A549 (cell line): ENCODE measurements at regions not wholly inside any gene's neighbourhood (a gene's known extent, or its start where the extent isn't known, plus 50 kb on each side); places are given as distances from the start of the nearest gene placed in this dataset.

Source experiments
- ATAC-seq, 2 experiments: fragments of 200-7000 bp in 1 of 2; fragments of >200 bp in 1 of 2; cut with Nextera tagmentation in 1 of 2; cut with Tn5 transposase in 1 of 2; 3 replicates each; pipeline versions ENCODE4 v1.8.0 to v1.9.1; 2018 to 2020; ENCODE audit warnings: mild to moderate bottlenecking in 1 of 2, moderate library complexity in 1 of 2
- CTCF ChIA-PET: fragments of 300-600 bp; sonication (Branson Sonifier 250); formaldehyde crosslinking; extraction: SDS; loops from one replicate; lab custom pipeline; 2021; ENCODE audit warnings: antibody characterized with exemption, inconsistent platforms; lab: Yijun Ruan, JAX
- POLR2A ChIA-PET: fragments of 350-600 bp; formaldehyde crosslinking; extraction: SDS; loops from one replicate; lab custom pipeline; 2021; ENCODE audit warnings: antibody characterized with exemption, inconsistent platforms; lab: Yijun Ruan, JAX
- DNase-seq, 2 experiments: peaks; one replicate each; pipeline versions ENCODE4 v3.0.0 to v3.0.0-alpha.2; 2011 to 2016; ENCODE audit warnings: low read depth in 1 of 2, low spot score in 1 of 2
- FAIRE-seq: peaks from 2 replicates; lab custom pipeline; 2011; peaks lifted over from hg19 to GRCh38; lab: Jason Lieb, UNC
- H3K27ac ChIP-seq, 2 experiments: fragments of >200 bp; sonication (Bioruptor Twin); formaldehyde crosslinking; 3 replicates each; pipeline ENCODE4 v1.5.1; 2016 to 2017
- H3K4me1 ChIP-seq: fragments of >200 bp; sonication (Bioruptor Twin); formaldehyde crosslinking; 3 replicates; pipeline ENCODE4 v1.6.1; 2016
- H3K4me2 ChIP-seq: fragments of >200 bp; sonication (Bioruptor Twin); formaldehyde crosslinking; 3 replicates; pipeline ENCODE4 v1.6.1; 2016
- H3K4me3 ChIP-seq: fragments of >200 bp; sonication (Bioruptor Twin); formaldehyde crosslinking; 3 replicates; pipeline ENCODE4 v1.5.1; 2016
- H3K9me3 ChIP-seq: fragments of >200 bp; sonication (Bioruptor Twin); formaldehyde crosslinking; 3 replicates; pipeline ENCODE4 v1.6.1; 2016
- BHLHE40 ChIP-seq: IDR thresholded peaks from 2 replicates; pipeline ENCODE4 v1.6.1; 2012; ENCODE audit warnings: low read depth, low read length, inconsistent platforms
- CBX8 ChIP-seq: fragments of 200-600 bp; sonication (generic); IDR thresholded peaks from 2 replicates; pipeline ENCODE4 v1.6.1; 2016
- CHD2 ChIP-seq: fragments of 150-350 bp; IDR thresholded peaks from 2 replicates; pipeline ENCODE4 v1.6.1; 2014; ENCODE audit warnings: low read length; ENCODE audit not compliant: partially characterized antibody
- CTCF ChIP-seq: fragments of >200 bp; sonication (Bioruptor Twin); formaldehyde crosslinking; IDR thresholded peaks from 3 replicates; pipeline ENCODE4 v1.5.1; 2016
- FOSL2 ChIP-seq, 2 experiments: fragments of 450-650 bp in 1 of 2; fragments of >200 bp in 1 of 2; sonication (Bioruptor Twin) in 1 of 2; formaldehyde crosslinking; IDR thresholded peaks; 2 replicates each; pipeline versions ENCODE4 v1.5.0 to v1.6.1; 2016 to 2020; ENCODE audit warnings: mild to moderate bottlenecking in 1 of 2, moderate library complexity in 1 of 2
- HOXB13 ChIP-seq: fragments of 250-450 bp; sonication (Bioruptor Pico); IDR thresholded peaks from 2 replicates; pipeline ENCODE4 v1.5.0; 2020; ENCODE audit warnings: low read depth, mild to moderate bottlenecking, moderate library complexity
- KDM5A ChIP-seq: fragments of 200-600 bp; sonication (generic); IDR thresholded peaks from 2 replicates; pipeline ENCODE4 v1.6.1; 2016; ENCODE audit warnings: antibody characterized with exemption, mild to moderate bottlenecking
- NPAS2 ChIP-seq: fragments of 250-450 bp; sonication (Bioruptor Pico); IDR thresholded peaks from 2 replicates; pipeline ENCODE4 v1.8.0; 2022; ENCODE audit warnings: mild to moderate bottlenecking, moderate library complexity, borderline replicate concordance
- POLR2A ChIP-seq: IDR thresholded peaks from 2 replicates; pipeline ENCODE4 v1.6.1; 2012; ENCODE audit warnings: mild to moderate bottlenecking, low read length
- POLR2AphosphoS2 ChIP-seq: conservative IDR thresholded peaks from 2 replicates; pipeline ENCODE4 v1.6.1; 2012; ENCODE audit warnings: low read length, improper control_type of control experiment, inconsistent platforms
- RAD21 ChIP-seq, 2 experiments: fragments of >200 bp in 1 of 2; sonication (Bioruptor Twin) in 1 of 2; formaldehyde crosslinking in 1 of 2; IDR thresholded peaks in 1 of 2; conservative IDR thresholded peaks in 1 of 2; 2 replicates in 1 of 2; 3 replicates in 1 of 2; pipeline ENCODE4 v1.6.1; 2012 to 2018; ENCODE audit warnings: inconsistent platforms in 1 of 2
- RARB ChIP-seq: fragments of 250-450 bp; sonication (Bioruptor Pico); IDR thresholded peaks from 2 replicates; pipeline ENCODE4 v1.8.0; 2021; ENCODE audit warnings: mild to moderate bottlenecking, moderate library complexity
- RFX5 ChIP-seq: fragments of 450-650 bp; IDR thresholded peaks from 2 replicates; pipeline ENCODE4 v1.7.1; 2014; ENCODE audit warnings: antibody characterized with exemption, mild to moderate bottlenecking, moderate library complexity
- SMC3 ChIP-seq: fragments of >200 bp; sonication (Bioruptor Twin); formaldehyde crosslinking; IDR thresholded peaks from 3 replicates; pipeline ENCODE4 v1.6.1; 2018; ENCODE audit warnings: inconsistent platforms
- SREBF2 ChIP-seq: fragments of 450-650 bp; IDR thresholded peaks from 2 replicates; pipeline ENCODE4 v1.6.1; 2014; ENCODE audit warnings: mild to moderate bottlenecking, moderate library complexity
- ZFP36 ChIP-seq: fragments of 450-650 bp; IDR thresholded peaks from 2 replicates; pipeline ENCODE4 v1.6.1; 2014; ENCODE audit warnings: borderline replicate concordance; ENCODE audit not compliant: partially characterized antibody
- WGBS: methylation state at CpG from one replicate; pipeline ENCODE4 v1.1.6; 2017; ENCODE audit errors: missing lambda C conversion rate; 5-methylcytosine and 5-hydroxymethylcytosine counted together
- TF ChIP-seq, protein P1 (sequence below): fragments of 250-450 bp; sonication (Bioruptor Pico); IDR thresholded peaks from 2 replicates; pipeline ENCODE4 v1.5.0; 2021; ENCODE audit warnings: mild to moderate bottlenecking, moderate library complexity, borderline replicate concordance
- TF ChIP-seq, protein P2 (sequence below): fragments of >200 bp; sonication (Bioruptor Twin); formaldehyde crosslinking; IDR thresholded peaks from 2 replicates; pipeline ENCODE4 v1.6.1; 2016

GRCh38 chr11:11210446-11210845, 142.6 kb downstream of the CSNK2A3 start:
- CTCF ChIA-PET: no interaction called here
- no peak for FAIRE-seq

GRCh38 chr11:11209967-11210366, 143.1 kb downstream of the CSNK2A3 start:
- TF ChIP-seq SREBF2: no peak
- no peak for TF ChIP-seq FOSL2 (IDR thresholded peaks at IDR 0.05)
- no peak for TF ChIP-seq FOSL2 (CRISPR knock-in tag; IDR thresholded peaks at IDR 0.05)

More at GRCh38 chr11:11210446-11210845, 142.6 kb downstream of the CSNK2A3 start:
- TF ChIP-seq POLR2A (no peak), RFX5 (no peak), RARB (CRISPR knock-in tag) (no peak)
- POLR2A ChIA-PET: no interaction called here
- peaks cover 5% of the 10 kb centered on the region; the same call in 2 of the 3 replicates for H3K9me3 ChIP-seq
- ATAC-seq (no peak), DNase-seq (no peak)
- H3K4me1 ChIP-seq: no peaks in the 10 kb centered on the region
- 88% methylated on average over 3 of the region's 3 CpGs for WGBS
- no peak overlapping the region for H3K4me2 ChIP-seq
- no peak overlapping the region for H3K27ac ChIP-seq
- no peak overlapping the region for H3K4me3 ChIP-seq

DNA sequence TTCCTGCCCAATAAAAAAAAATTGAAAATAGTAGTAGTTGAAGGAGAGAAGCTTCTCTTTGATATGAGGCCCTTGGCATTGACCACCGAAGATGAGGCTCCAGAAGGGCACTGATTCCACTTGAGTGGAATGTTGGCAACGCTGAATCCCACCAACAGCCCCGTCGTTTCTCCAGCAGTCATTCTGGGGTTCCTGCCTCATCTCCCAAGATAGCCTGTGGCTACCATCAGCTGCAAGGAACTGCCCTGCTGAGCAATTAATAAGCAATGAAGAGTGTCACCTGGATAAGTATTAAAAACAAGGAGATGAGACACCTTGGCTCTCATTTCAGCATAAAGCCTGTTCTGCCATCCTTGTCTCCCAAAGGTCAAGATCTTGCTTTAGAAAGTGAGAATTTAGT, 144.1 kb downstream of the CSNK2A3 start:
- Histone ChIP-seq H3K4me2 (no peak overlapping the region), H3K4me1 (no peaks in the 10 kb centered on the region), H3K9me3 (peaks cover 13% of the 10 kb centered on the region), H3K4me3 (no peak overlapping the region), H3K27ac (no peak overlapping the region)
- DNase-seq (no peak), ATAC-seq (no peak), FAIRE-seq (no peak)
- WGBS: 25% methylated on average over 4 of the region's 4 CpGs
- CTCF ChIA-PET: no interaction called here
- TF ChIP-seq SMC3 (no peak), HOXB13 (no peak)
- POLR2A ChIA-PET: no interaction called here

More at GRCh38 chr11:11209967-11210366, 143.1 kb downstream of the CSNK2A3 start:
- no peak overlapping the region for H3K4me3 ChIP-seq
- H3K4me1 ChIP-seq: no peaks in the 10 kb centered on the region
- no peak overlapping the region for H3K4me2 ChIP-seq
- peaks cover 5% of the 10 kb centered on the region; the same call in 2 of the 3 replicates for H3K9me3 ChIP-seq
- CTCF ChIA-PET: no interaction called here
- DNase-seq (no peak), ATAC-seq (no peak), FAIRE-seq (no peak)
- no peak overlapping the region for H3K27ac ChIP-seq
- 21% methylated on average over 2 of the region's 2 CpGs for WGBS
- POLR2A ChIA-PET: no interaction called here

DNA sequence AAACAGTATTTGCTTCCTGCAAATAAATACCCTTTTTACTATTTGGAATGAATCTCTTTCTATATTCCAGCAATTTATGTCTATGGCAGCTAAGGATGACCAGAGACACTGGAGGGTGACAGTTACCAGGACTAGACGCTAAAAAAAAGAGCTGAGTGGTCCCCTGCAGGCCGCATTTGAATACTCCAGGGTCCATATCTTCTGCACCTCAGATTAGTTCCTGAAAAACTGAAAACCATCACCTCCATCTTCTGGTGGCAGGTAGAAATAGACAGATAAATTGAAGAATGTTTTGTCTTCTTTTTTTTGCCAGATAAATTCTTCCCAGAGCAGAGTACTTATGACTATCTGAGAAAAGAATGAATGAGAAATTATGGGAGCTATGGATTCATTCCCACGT, 145.6 kb downstream of the CSNK2A3 start:
- 36% methylated on average over 3 of the region's 3 CpGs for WGBS
- Histone ChIP-seq H3K4me2 (no peak overlapping the region), H3K9me3 (peaks cover 28% of the 10 kb centered on the region), H3K27ac (no peak overlapping the region), H3K4me1 (no peaks in the 10 kb centered on the region), H3K4me3 (no peak overlapping the region)
- ChIA-PET CTCF (interaction anchor here (1.5 kb wide), 1 partner anchor 179 kb away, joined by 3 read pairs; no protein-coding TSS in a partner anchor), POLR2A (no interaction called here)
- ATAC-seq (0 out of 6 replicates have a peak, but pooled peaks of 1 of the 2 experiments have one; percentile 39), FAIRE-seq (no peak), DNase-seq (no peak)
- no peak for TF ChIP-seq KDM5A
- no peak for TF ChIP-seq HOXB13
- TF ChIP-seq RAD21 (conservative IDR thresholded peaks at IDR 0.05 in 1 of 2, IDR thresholded peaks at IDR 0.05 in 1 of 2): 0 out of 5 replicates have a peak, but pooled peaks of 1 of the 2 experiments have one; percentile 5
- no peak for TF ChIP-seq ZFP36

GRCh38 chr11:11206484-11206883, 146.6 kb downstream of the CSNK2A3 start:
- no peak for DNase-seq
- Histone ChIP-seq H3K4me2 (no peak overlapping the region), H3K9me3 (peaks cover 35% of the 10 kb centered on the region)
- no peak for FAIRE-seq
- 16% methylated on average over 7 of the region's 7 CpGs for WGBS
- POLR2A ChIA-PET: no interaction called here
- TF ChIP-seq POLR2AphosphoS2 (no peak), CHD2 (no peak), NPAS2 (CRISPR knock-in tag) (no peak), CBX8 (no peak), BHLHE40 (no peak), CTCF (no peak)
- TF ChIP-seq, protein P1, sequence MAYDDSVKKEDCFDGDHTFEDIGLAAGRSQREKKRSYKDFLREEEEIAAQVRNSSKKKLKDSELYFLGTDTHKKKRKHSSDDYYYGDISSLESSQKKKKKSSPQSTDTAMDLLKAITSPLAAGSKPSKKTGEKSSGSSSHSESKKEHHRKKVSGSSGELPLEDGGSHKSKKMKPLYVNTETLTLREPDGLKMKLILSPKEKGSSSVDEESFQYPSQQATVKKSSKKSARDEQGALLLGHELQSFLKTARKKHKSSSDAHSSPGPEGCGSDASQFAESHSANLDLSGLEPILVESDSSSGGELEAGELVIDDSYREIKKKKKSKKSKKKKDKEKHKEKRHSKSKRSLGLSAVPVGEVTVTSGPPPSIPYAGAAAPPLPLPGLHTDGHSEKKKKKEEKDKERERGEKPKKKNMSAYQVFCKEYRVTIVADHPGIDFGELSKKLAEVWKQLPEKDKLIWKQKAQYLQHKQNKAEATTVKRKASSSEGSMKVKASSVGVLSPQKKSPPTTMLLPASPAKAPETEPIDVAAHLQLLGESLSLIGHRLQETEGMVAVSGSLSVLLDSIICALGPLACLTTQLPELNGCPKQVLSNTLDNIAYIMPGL (CRISPR knock-in tag): no peak
- TF ChIP-seq, protein P2, sequence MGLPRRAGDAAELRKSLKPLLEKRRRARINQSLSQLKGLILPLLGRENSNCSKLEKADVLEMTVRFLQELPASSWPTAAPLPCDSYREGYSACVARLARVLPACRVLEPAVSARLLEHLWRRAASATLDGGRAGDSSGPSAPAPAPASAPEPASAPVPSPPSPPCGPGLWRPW: no peak
- TF ChIP-seq, all 56 proteins: peak for 0
- CTCF ChIA-PET: interaction anchor here (1.5 kb wide), 1 partner anchor 178 kb away, joined by 3 read pairs; no protein-coding TSS in a partner anchor
- no peak for ATAC-seq
- Histone ChIP-seq H3K27ac (no peak overlapping the region), H3K4me1 (no peaks in the 10 kb centered on the region), H3K4me3 (no peak overlapping the region)
